Endothelial cell of umbilical vein (primary cell): ENCODE measurements at regions not wholly inside any gene's neighbourhood (a gene's known extent, or its start where the extent isn't known, plus 50 kb on each side); places are given as distances from the start of the nearest gene placed in this dataset.

Experiments
- BruUV-seq: library from RNA; stranded (reverse); fragments of 400-500 nt; replicated peaks from 2 replicates; lab custom pipeline; 2021; lab: Mats Ljungman, UMichigan
- CTCF ChIA-PET: fragments of 300-600, 350-600 bp; sonication (Branson Sonifier 250); formaldehyde crosslinking; loops from one replicate; lab custom pipeline; 2021; ENCODE audit warnings: antibody characterized with exemption, inconsistent platforms; lab: Charles Lee
- POLR2A ChIA-PET: fragments of 300-600, 350-600 bp; sonication (Branson Sonifier 250); formaldehyde crosslinking; loops from one replicate; lab custom pipeline; 2021; ENCODE audit warnings: antibody characterized with exemption, inconsistent platforms; lab: Charles Lee
- DNase-seq: peaks from one replicate; pipeline ENCODE4 v3.0.0-alpha.2; 2011; ENCODE audit warnings: low read depth, low spot score
- FAIRE-seq: peaks from 2 replicates; lab custom pipeline; 2011; peaks lifted over from hg19 to GRCh38; lab: Jason Lieb, UNC
- H2AFZ ChIP-seq: 2 replicates; pipeline ENCODE4 v1.6.0; 2012; ENCODE audit warnings: low read depth, low read length, control low read depth, inconsistent platforms
- H3K27ac ChIP-seq: 2 replicates; pipeline ENCODE4 v1.5.1; 2011; ENCODE audit warnings: low read depth, mild to moderate bottlenecking, control low read depth, low read length, moderate library complexity; ENCODE audit not compliant: insufficient read depth
- H3K27me3 ChIP-seq, 2 experiments: 2 replicates each; pipeline versions ENCODE4 v1.6.0 to v1.6.1; 2011; ENCODE audit warnings: low read length in 2 of 2, mixed read lengths in 1 of 2; ENCODE audit not compliant: control insufficient read depth in 2 of 2, insufficient read depth in 2 of 2
- H3K36me3 ChIP-seq, 2 experiments: 2 replicates in 1 of 2; 3 replicates in 1 of 2; pipeline ENCODE4 v1.5.1; 2011; ENCODE audit warnings: low read length in 2 of 2, mild to moderate bottlenecking in 1 of 2, moderate library complexity in 1 of 2; ENCODE audit not compliant: control insufficient read depth in 2 of 2, insufficient read depth in 2 of 2; ENCODE audit errors: extremely low read depth in 1 of 2
- H3K4me1 ChIP-seq: 3 replicates; pipeline ENCODE4 v1.5.1; 2011; ENCODE audit warnings: mild to moderate bottlenecking, low read length; ENCODE audit not compliant: control insufficient read depth, insufficient read depth; ENCODE audit errors: extremely low read depth
- H3K4me2 ChIP-seq: 2 replicates; pipeline ENCODE4 v1.6.1; 2011; ENCODE audit warnings: low read length, control low read depth, mixed read lengths; ENCODE audit not compliant: insufficient read depth
- H3K4me3 ChIP-seq, 3 experiments: fragments of 200-600 bp in 1 of 3; sonication (generic), shearing (Covaris generic) in 1 of 3; replicated peaks in 1 of 3; 2 replicates each; pipeline ENCODE4 v1.5.1; 2011 to 2016; ENCODE audit warnings: control low read depth in 3 of 3, low read length in 3 of 3, mild to moderate bottlenecking in 2 of 3, inconsistent platforms in 1 of 3, low read depth in 1 of 3, moderate library complexity in 1 of 3; ENCODE audit not compliant: insufficient read depth in 1 of 3
- H3K79me2 ChIP-seq: 2 replicates; pipeline ENCODE4 v1.6.0; 2012; ENCODE audit warnings: low read length, inconsistent platforms; ENCODE audit not compliant: control insufficient read depth, insufficient read depth
- H3K9ac ChIP-seq: replicated peaks from 2 replicates; pipeline ENCODE3; 2011; ENCODE audit warnings: low read length, control low read depth; ENCODE audit not compliant: insufficient read depth; ENCODE audit errors: extremely low read depth
- H3K9me1 ChIP-seq: replicated peaks from 3 replicates; pipeline ENCODE4 v1.6.0; 2011; ENCODE audit warnings: mild to moderate bottlenecking, low read length; ENCODE audit not compliant: control insufficient read depth, insufficient read depth; ENCODE audit errors: extremely low read depth
- H3K9me3 ChIP-seq: replicated peaks from 2 replicates; pipeline ENCODE4 v1.5.1; 2012; ENCODE audit warnings: low read length, inconsistent platforms; ENCODE audit not compliant: control insufficient read depth, insufficient read depth
- H4K20me1 ChIP-seq: replicated peaks from 2 replicates; pipeline ENCODE3; 2011; ENCODE audit warnings: mild to moderate bottlenecking, low read length; ENCODE audit not compliant: control insufficient read depth, insufficient read depth; ENCODE audit errors: extremely low read depth
- CTCF ChIP-seq, 2 donors: IDR thresholded peaks; 1 replicate in 1 of 2; 2 replicates in 1 of 2; pipeline ENCODE4 v1.5.1; 2011; ENCODE audit warnings: low read length in 2 of 2, mild to moderate bottlenecking in 2 of 2, moderate library complexity in 2 of 2, control low read depth in 1 of 2, inconsistent platforms in 1 of 2, low read depth in 1 of 2; ENCODE audit not compliant: insufficient read depth in 1 of 2; ENCODE audit errors: extremely low read depth in 1 of 2
- EZH2 ChIP-seq: IDR thresholded peaks from 2 replicates; pipeline ENCODE4 v1.6.1; 2012; ENCODE audit warnings: borderline replicate concordance, low read depth, mild to moderate bottlenecking, moderate library complexity, low read length, inconsistent platforms; ENCODE audit not compliant: severe bottlenecking
- FOS ChIP-seq: IDR thresholded peaks from 2 replicates; pipeline ENCODE4 v1.6.1; 2011; ENCODE audit warnings: mild to moderate bottlenecking, low read length, moderate library complexity, borderline replicate concordance; ENCODE audit not compliant: insufficient read depth
- GATA2 ChIP-seq: IDR thresholded peaks from 2 replicates; pipeline ENCODE4 v1.7.0; 2011; ENCODE audit warnings: low read depth, mild to moderate bottlenecking, moderate library complexity, mixed read lengths, low read length; ENCODE audit not compliant: insufficient read length, insufficient read depth
- JUN ChIP-seq: IDR thresholded peaks from 2 replicates; pipeline ENCODE4 v1.6.1; 2011; ENCODE audit warnings: borderline replicate concordance, low read depth; ENCODE audit not compliant: insufficient read length, insufficient read depth
- MAX ChIP-seq: IDR thresholded peaks from 2 replicates; pipeline ENCODE4 v1.6.1; 2011; ENCODE audit not compliant: insufficient read depth, insufficient read length
- MYC ChIP-seq: IDR thresholded peaks from one replicate; pipeline ENCODE4 v1.6.1; 2011; ENCODE audit warnings: mild to moderate bottlenecking, low read depth, low read length
- POLR2A ChIP-seq: IDR thresholded peaks from 2 replicates; pipeline ENCODE4 v1.6.1; 2012; ENCODE audit warnings: low read depth, mild to moderate bottlenecking, control low read depth, low read length
- POLR2AphosphoS5 ChIP-seq: IDR thresholded peaks from 2 replicates; pipeline ENCODE4 v1.6.1; 2012; ENCODE audit warnings: low read depth, mild to moderate bottlenecking, control low read depth, low read length, moderate library complexity; ENCODE audit not compliant: insufficient read depth
- dilution Hi-C: fragments of 300-500 bp; cut with MboI; formaldehyde crosslinking; loops from one replicate; pipeline ENCODE4 v1.15.0; 2019; ENCODE audit warnings: low sequenced_read_pairs; ENCODE audit not compliant: extremely low pct_ligation_motif_present
- intact Hi-C: fragments of 100-400 bp; cut with micrococcal nuclease; formaldehyde crosslinking; loops from one replicate; pipeline ENCODE4 v1.10.0; 2022

GRCh38 chr10:85513436-85513835 is 853.2 kb downstream of the GRID1 start:
- Histone ChIP-seq H4K20me1 (no peaks in the 10 kb centered on the region), H3K27me3 (no peaks in the 10 kb centered on the region), H3K9ac (no peak overlapping the region), H3K4me3 (no peak overlapping the region), H3K27ac (no peak overlapping the region), H3K4me1 (no peaks in the 10 kb centered on the region), H3K36me3 (no peaks in the 10 kb centered on the region), H3K4me2 (no peak overlapping the region), H3K79me2 (no peaks in the 10 kb centered on the region), H3K9me1 (no peaks in the 10 kb centered on the region), H3K9me3 (no peaks in the 10 kb centered on the region), H2AFZ (no peak overlapping the region)
- FAIRE-seq (no peak), DNase-seq (no peak)
- no peak for TF ChIP-seq MAX
- no peak for TF ChIP-seq POLR2A
- TF ChIP-seq POLR2AphosphoS5: no peak
- TF ChIP-seq MYC: no peak
- no peak for TF ChIP-seq EZH2
- TF ChIP-seq FOS: no peak
- TF ChIP-seq JUN: no peak
- no peak for TF ChIP-seq GATA2
- TF ChIP-seq CTCF (IDR thresholded peaks at IDR 0.05; ENCODE audit: extremely low read depth in 1 of 2, insufficient read depth in 1 of 2, low read depth in 1 of 2, low read length in 2 of 2): no peak
- dilution Hi-C loops (no loop called here), intact Hi-C loops (no loop called here)
- ChIA-PET POLR2A (no interaction called here), CTCF (no interaction called here)
- BruUV-seq: no TSS peak
